ENCODE measurements at regions not wholly inside any gene's neighbourhood (a gene's known extent, or its start where the extent isn't known, plus 50 kb on each side); places are given as distances from the start of the nearest gene placed in this dataset.

GRCh38 chr19:30799865-30800755, 427.9 kb downstream of the ZNF536 start:
- Histone ChIP-seq H3K18ac (ENCODE audit: insufficient read length, low read depth, low read length) (no peak overlapping the region), H3K27ac (ENCODE audit: insufficient read length, low read depth, low read length) (no peak overlapping the region), H2BK5ac (ENCODE audit: insufficient read length, low read length) (no peak overlapping the region), H2AFZ (ENCODE audit: low read length) (no peak overlapping the region), H3K27me3 (ENCODE audit: insufficient read depth, low read length) (no peaks in the 10 kb centered on the region), H4K5ac (ENCODE audit: insufficient read length, low read depth, low read length) (no peak overlapping the region), H3K4ac (ENCODE audit: low read depth, low read length) (no peak overlapping the region), H3K79me2 (ENCODE audit: insufficient read depth, low read length) (no peaks in the 10 kb centered on the region), H2BK120ac (ENCODE audit: low read depth, low read length, poor library complexity, severe bottlenecking) (no peak overlapping the region), H3K4me1 (ENCODE audit: insufficient read depth, low read length) (no peaks in the 10 kb centered on the region; the same call in 1 of the 2 replicates), H3K9ac (ENCODE audit: extremely low read depth, insufficient read length, low read length) (no peak overlapping the region), H3K14ac (ENCODE audit: insufficient read depth, low read length) (no peak overlapping the region), H4K20me1 (ENCODE audit: control insufficient read depth, insufficient read depth, insufficient read length) (no peaks in the 10 kb centered on the region), H3K56ac (ENCODE audit: insufficient read length, low read depth, low read length) (no peak overlapping the region), H3K9me3 (ENCODE audit: control insufficient read depth, low read depth, low read length) (no peaks in the 10 kb centered on the region), H3K79me1 (ENCODE audit: insufficient read depth, low read depth, low read length, poor library complexity, severe bottlenecking) (no peaks in the 10 kb centered on the region), H3K4me2 (ENCODE audit: insufficient read depth, insufficient read length, low read length) (no peak overlapping the region), H3T11ph (ENCODE audit: low read length) (no peak overlapping the region), H3K23me2 (ENCODE audit: insufficient read length, low read depth, low read length, poor library complexity, severe bottlenecking) (no peaks in the 10 kb centered on the region), H2AK5ac (ENCODE audit: insufficient read length, low read length) (no peak overlapping the region), H4K91ac (ENCODE audit: insufficient read length, low read depth, low read length) (no peak overlapping the region), H2BK20ac (ENCODE audit: low read depth, low read length, poor library complexity, severe bottlenecking) (no peak overlapping the region), H2BK12ac (ENCODE audit: insufficient read length, low read depth, low read length) (no peak overlapping the region), H4K8ac (replicated peaks; ENCODE audit: insufficient read length, low read depth, low read length) (no peak overlapping the region), H2BK15ac (ENCODE audit: low read depth, low read length) (no peak overlapping the region), H3K23ac (ENCODE audit: insufficient read length, low read depth, low read length) (no peak overlapping the region)
- WGBS (ENCODE audit: extremely low coverage, insufficient read length, low lambda C conversion rate), result no CpG with 5 or more reads among the region's 22 CpGs
- Mint-ChIP-seq H3K27me3 (ENCODE audit: low read depth) (peaks cover 18% of the 10 kb centered on the region), H3K27ac (no peak overlapping the region), H3K36me3 (ENCODE audit: insufficient read depth in 1 of 3, low read depth in 3 of 3) (no peaks in the 10 kb centered on the region; a peak in 1 of 7 replicates), H3K4me1 (peaks cover 16 to 21% of the 10 kb centered on the region in 2 experiments), H3K4me3 (no peak overlapping the region), H3K9me3 (no peaks in the 10 kb centered on the region)
- peak; percentile 75 for DNase-seq
- TF ChIP-seq CTCF (conservative IDR thresholded peaks at IDR 0.05), result peak; percentile 83

Measured in H9 (cell line).